Fibroblast of the aortic adventitia (primary cell): ENCODE measurements at regions not wholly inside any gene's neighbourhood (a gene's known extent, or its start where the extent isn't known, plus 50 kb on each side); places are given as distances from the start of the nearest gene placed in this dataset.

ENCODE experiments used
- DNase-seq: peaks from one replicate; pipeline ENCODE4 v3.0.0-alpha.2; 2010; ENCODE audit warnings: low read depth
- H3K4me3 ChIP-seq: 2 replicates; pipeline ENCODE4 v1.5.1; 2011; ENCODE audit warnings: low read depth, mild to moderate bottlenecking, control low read depth, low read length, moderate library complexity
- CTCF ChIP-seq: IDR thresholded peaks from 2 replicates; pipeline ENCODE4 v1.5.1; 2011; ENCODE audit warnings: mild to moderate bottlenecking, low read length, control low read depth, inconsistent platforms; ENCODE audit not compliant: insufficient read depth

- no peak for DNase-seq
- TF ChIP-seq CTCF = no peak
- no peak overlapping the region for H3K4me3 ChIP-seq
Observed at GRCh38 chr5:12934722-12935121, 1009.8 kb downstream of the DNAH5 start.

- H3K4me3 ChIP-seq = no peak overlapping the region
- TF ChIP-seq CTCF = no peak
- DNase-seq = no peak
Observed at GRCh38 chr5:12920527-12920926, 1016.3 kb upstream of the CTNND2 start.

GRCh38 chr5:12911156-12911555, 1006.9 kb upstream of the CTNND2 start:
- no peak for DNase-seq
- no peak for TF ChIP-seq CTCF
- no peak overlapping the region for H3K4me3 ChIP-seq

GRCh38 chr5:12910641-12911040, 1006.4 kb upstream of the CTNND2 start:
- no peak overlapping the region for H3K4me3 ChIP-seq
- DNase-seq = no peak
- no peak for TF ChIP-seq CTCF

GRCh38 chr5:12902611-12903010, 998.4 kb upstream of the CTNND2 start:
- no peak for DNase-seq
- H3K4me3 ChIP-seq = no peak overlapping the region
- no peak for TF ChIP-seq CTCF

- no peak for TF ChIP-seq CTCF
- no peak for DNase-seq
- no peak overlapping the region for H3K4me3 ChIP-seq
Observed at GRCh38 chr5:12901696-12902095, 997.5 kb upstream of the CTNND2 start.

- no peak for DNase-seq
- TF ChIP-seq CTCF = no peak
- no peak overlapping the region for H3K4me3 ChIP-seq
Observed at GRCh38 chr5:12896086-12896485, 991.8 kb upstream of the CTNND2 start.
